ENCODE measurements at regions not wholly inside any gene's neighbourhood (a gene's known extent, or its start where the extent isn't known, plus 50 kb on each side); places are given as distances from the start of the nearest gene placed in this dataset.

DNA sequence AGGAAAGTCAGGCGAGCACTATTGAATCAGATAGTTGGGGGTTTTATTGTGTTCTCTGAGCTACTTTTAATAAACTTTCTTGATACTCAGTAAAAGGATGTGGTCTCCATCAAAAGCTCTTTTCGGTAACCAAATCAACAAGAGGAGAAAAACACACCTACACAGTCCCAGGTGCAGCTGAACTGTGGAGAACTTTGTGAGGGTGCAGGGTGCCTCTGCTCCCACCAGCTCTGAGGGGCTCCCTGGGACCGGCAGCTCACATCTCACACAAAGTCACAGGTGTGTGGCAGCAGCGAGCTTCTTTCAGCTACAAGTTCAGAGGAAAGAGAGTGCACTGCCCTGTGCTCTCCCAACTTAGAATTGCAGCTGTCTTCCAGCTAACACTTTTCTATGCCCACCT is 650.4 kb downstream of the RNF144A start:
- 55 to 69% methylated on average over 2 to 4 of the region's 4 CpGs for WGBS, 2 donors (ENCODE audit: low coverage in 1 of 2)
- Histone ChIP-seq H3K36me3 (no peaks in the 10 kb centered on the region), H3K4me1 (no peaks in the 10 kb centered on the region), H3K27ac (no peak overlapping the region), H3K9me3 (no peaks in the 10 kb centered on the region), H3K27me3 (no peaks in the 10 kb centered on the region), H3K4me3 (no peak overlapping the region)
- in situ Hi-C loops (cut with MboI; ENCODE audit: low pct_ligation_motif_present in 1 of 4, low pct_unique_long_range_greater_than_20kb in 1 of 4, low sequenced_read_pairs in 3 of 4) (no loop called here), intact Hi-C loops (cut with DNase I; ENCODE audit: low total_unique reads) (no loop called here)
- TF ChIP-seq POLR2A (IDR thresholded peaks at IDR 0.05), result no peak
- TF ChIP-seq POLR2AphosphoS5 (IDR thresholded peaks at IDR 0.05), result no peak
- TF ChIP-seq EP300 (IDR thresholded peaks at IDR 0.05; ENCODE audit: low read depth), result no peak
- TF ChIP-seq, protein P1, sequence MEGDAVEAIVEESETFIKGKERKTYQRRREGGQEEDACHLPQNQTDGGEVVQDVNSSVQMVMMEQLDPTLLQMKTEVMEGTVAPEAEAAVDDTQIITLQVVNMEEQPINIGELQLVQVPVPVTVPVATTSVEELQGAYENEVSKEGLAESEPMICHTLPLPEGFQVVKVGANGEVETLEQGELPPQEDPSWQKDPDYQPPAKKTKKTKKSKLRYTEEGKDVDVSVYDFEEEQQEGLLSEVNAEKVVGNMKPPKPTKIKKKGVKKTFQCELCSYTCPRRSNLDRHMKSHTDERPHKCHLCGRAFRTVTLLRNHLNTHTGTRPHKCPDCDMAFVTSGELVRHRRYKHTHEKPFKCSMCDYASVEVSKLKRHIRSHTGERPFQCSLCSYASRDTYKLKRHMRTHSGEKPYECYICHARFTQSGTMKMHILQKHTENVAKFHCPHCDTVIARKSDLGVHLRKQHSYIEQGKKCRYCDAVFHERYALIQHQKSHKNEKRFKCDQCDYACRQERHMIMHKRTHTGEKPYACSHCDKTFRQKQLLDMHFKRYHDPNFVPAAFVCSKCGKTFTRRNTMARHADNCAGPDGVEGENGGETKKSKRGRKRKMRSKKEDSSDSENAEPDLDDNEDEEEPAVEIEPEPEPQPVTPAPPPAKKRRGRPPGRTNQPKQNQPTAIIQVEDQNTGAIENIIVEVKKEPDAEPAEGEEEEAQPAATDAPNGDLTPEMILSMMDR (IDR thresholded peaks at IDR 0.05), result no peak
- DNase-seq, result peak; percentile 18

DNA sequence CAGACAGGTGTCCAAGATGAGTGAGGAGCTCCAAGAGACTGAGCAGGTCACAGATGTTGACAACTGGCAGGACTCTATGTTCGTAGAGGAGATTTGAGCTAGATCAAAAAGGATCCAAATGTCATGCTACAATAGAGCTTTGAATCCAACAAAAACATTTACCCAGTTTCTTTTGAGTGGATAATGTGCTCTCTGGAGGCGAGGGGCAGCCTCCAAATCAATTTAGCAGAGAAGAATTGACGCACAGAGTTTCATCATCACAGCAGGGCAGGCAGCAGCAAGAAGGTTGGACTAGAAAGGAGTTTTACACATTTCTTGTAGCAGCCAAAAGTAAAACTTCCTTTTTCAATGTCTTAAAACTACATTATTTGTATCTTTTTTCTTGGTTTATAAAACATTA is 653.0 kb downstream of the RNF144A start:
- H3K4me1 ChIP-seq, result no peaks in the 10 kb centered on the region
- H3K4me3 ChIP-seq, result no peak overlapping the region
- H3K9me3 ChIP-seq, result no peaks in the 10 kb centered on the region
- no peaks in the 10 kb centered on the region for H3K27me3 ChIP-seq
- H3K36me3 ChIP-seq, result no peaks in the 10 kb centered on the region
- in situ Hi-C loops (cut with MboI; ENCODE audit: low pct_ligation_motif_present in 1 of 4, low pct_unique_long_range_greater_than_20kb in 1 of 4, low sequenced_read_pairs in 3 of 4) (no loop called here), intact Hi-C loops (cut with DNase I; ENCODE audit: low total_unique reads) (no loop called here)
- 71 to 75% methylated on average over 3 of the region's 3 CpGs for WGBS, 2 donors (ENCODE audit: low coverage in 1 of 2)
- TF ChIP-seq EP300 (IDR thresholded peaks at IDR 0.05; ENCODE audit: low read depth) (no peak), POLR2A (IDR thresholded peaks at IDR 0.05) (no peak), POLR2AphosphoS5 (IDR thresholded peaks at IDR 0.05) (no peak)
- TF ChIP-seq, protein P1 (IDR thresholded peaks at IDR 0.05), result no peak
- DNase-seq, result no peak
- H3K27ac ChIP-seq, result no peak overlapping the region

DNA sequence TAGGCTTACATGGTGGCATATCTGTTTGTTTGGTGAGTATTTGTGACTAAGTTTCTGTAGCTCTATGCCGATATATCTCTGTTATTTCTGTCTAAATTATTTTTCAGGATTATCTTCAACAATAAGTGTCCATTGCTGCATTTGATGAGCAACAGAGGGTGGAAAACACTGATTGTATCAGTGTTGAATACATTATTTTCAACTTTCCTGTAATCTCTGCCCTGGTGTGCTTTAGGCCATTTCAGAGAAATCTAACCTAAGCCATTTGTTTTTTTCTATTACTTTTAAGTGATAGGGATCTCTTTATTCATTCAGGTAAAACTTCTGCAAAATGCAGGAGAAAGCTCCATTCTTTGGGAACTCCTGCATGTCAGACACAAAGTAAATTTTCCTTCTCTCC is 654.5 kb downstream of the RNF144A start:
- 88 to 100% methylated on average over 1 of the region's 1 CpG for WGBS, 2 donors (ENCODE audit: low coverage in 1 of 2)
- no peaks in the 10 kb centered on the region for H3K36me3 ChIP-seq
- H3K27me3 ChIP-seq, result no peaks in the 10 kb centered on the region
- in situ Hi-C loops (cut with MboI; ENCODE audit: low pct_ligation_motif_present in 1 of 4, low pct_unique_long_range_greater_than_20kb in 1 of 4, low sequenced_read_pairs in 3 of 4), result no loop called here
- no peak overlapping the region for H3K27ac ChIP-seq
- TF ChIP-seq POLR2A (IDR thresholded peaks at IDR 0.05) (no peak), EP300 (IDR thresholded peaks at IDR 0.05; ENCODE audit: low read depth) (no peak), POLR2AphosphoS5 (IDR thresholded peaks at IDR 0.05) (no peak)
- TF ChIP-seq, protein P1 (IDR thresholded peaks at IDR 0.05), result no peak
- H3K4me1 ChIP-seq, result no peaks in the 10 kb centered on the region
- no peaks in the 10 kb centered on the region for H3K9me3 ChIP-seq
- DNase-seq, result no peak
- intact Hi-C loops (cut with DNase I; ENCODE audit: low total_unique reads), result no loop called here
- H3K4me3 ChIP-seq, result no peak overlapping the region

GRCh38 chr2:7572450-7572849 is 655.2 kb downstream of the RNF144A start:
- Histone ChIP-seq H3K36me3 (no peaks in the 10 kb centered on the region), H3K9me3 (no peaks in the 10 kb centered on the region), H3K27me3 (no peaks in the 10 kb centered on the region), H3K27ac (no peak overlapping the region), H3K4me1 (no peaks in the 10 kb centered on the region), H3K4me3 (no peak overlapping the region)
- no peak for DNase-seq
- no peak for TF ChIP-seq POLR2A (IDR thresholded peaks at IDR 0.05)
- no peak for TF ChIP-seq POLR2AphosphoS5 (IDR thresholded peaks at IDR 0.05)
- WGBS, 2 donors (ENCODE audit: low coverage in 1 of 2), result 53 to 82% methylated on average over 2 to 7 of the region's 7 CpGs
- intact Hi-C loops (cut with DNase I; ENCODE audit: low total_unique reads), result no loop called here
- in situ Hi-C loops (cut with MboI; ENCODE audit: low pct_ligation_motif_present in 1 of 4, low pct_unique_long_range_greater_than_20kb in 1 of 4, low sequenced_read_pairs in 3 of 4), result no loop called here

DNA sequence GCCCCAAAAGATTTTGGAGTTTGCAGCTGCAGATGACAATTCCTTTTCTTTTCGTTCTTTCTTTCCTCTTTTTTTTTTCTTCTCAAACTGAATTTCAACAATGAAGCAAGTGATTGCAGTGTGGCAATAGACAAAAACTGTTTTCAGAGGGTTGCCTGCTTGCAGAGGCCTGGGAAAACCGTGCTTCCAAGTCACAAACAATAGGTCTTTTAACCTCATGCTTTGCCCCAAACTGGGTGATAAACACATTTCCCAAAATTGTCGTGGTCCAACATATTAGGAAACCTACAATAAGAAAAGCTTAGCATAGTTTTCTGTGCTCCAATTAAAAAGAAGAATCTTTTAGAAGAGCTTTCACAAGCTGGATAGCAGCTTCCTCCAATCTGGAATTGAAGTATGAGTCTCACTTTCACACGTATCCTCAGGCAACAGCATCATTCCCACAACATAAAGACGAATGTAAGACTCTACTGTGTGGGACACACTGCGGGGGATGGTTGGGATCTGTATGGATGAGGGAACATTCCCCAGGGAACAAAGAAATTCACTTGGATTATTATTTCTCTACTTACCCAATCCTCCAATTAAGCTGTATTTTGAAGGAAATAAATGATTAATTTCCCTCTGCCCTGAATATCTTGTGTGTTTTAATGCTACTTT is 656.1 kb downstream of the RNF144A start:
- no peak for DNase-seq
- 67 to 78% methylated on average over 3 to 6 of the region's 6 CpGs for WGBS, 2 donors (ENCODE audit: low coverage in 1 of 2)
- intact Hi-C loops (cut with DNase I; ENCODE audit: low total_unique reads), result no loop called here
- Histone ChIP-seq H3K27me3 (no peaks in the 10 kb centered on the region), H3K4me1 (no peaks in the 10 kb centered on the region), H3K36me3 (no peaks in the 10 kb centered on the region), H3K27ac (no peak overlapping the region), H3K4me3 (no peak overlapping the region), H3K9me3 (no peaks in the 10 kb centered on the region)
- in situ Hi-C loops (cut with MboI; ENCODE audit: low pct_ligation_motif_present in 1 of 4, low pct_unique_long_range_greater_than_20kb in 1 of 4, low sequenced_read_pairs in 3 of 4), result no loop called here
- TF ChIP-seq, protein P1 (IDR thresholded peaks at IDR 0.05), result no peak
